ENCODE measurements at regions not wholly inside any gene's neighbourhood (a gene's known extent, or its start where the extent isn't known, plus 50 kb on each side); places are given as distances from the start of the nearest gene placed in this dataset.

GRCh38 chr3:154955907-154956533 is 124.1 kb upstream of the MME start:
- TF ChIP-seq CTCF (IDR thresholded peaks at IDR 0.05; ENCODE audit: unreplicated experiment): no peak
- Mint-ChIP-seq H3K9me3 (ENCODE audit: unreplicated experiment) (no peaks in the 10 kb centered on the region), H3K36me3 (ENCODE audit: low read depth, unreplicated experiment) (no peaks in the 10 kb centered on the region), H3K4me1 (ENCODE audit: unreplicated experiment) (no peaks in the 10 kb centered on the region), H3K27ac (ENCODE audit: unreplicated experiment) (no peak overlapping the region), H3K4me3 (ENCODE audit: unreplicated experiment) (no peak overlapping the region), H3K27me3 (ENCODE audit: unreplicated experiment) (no peaks in the 10 kb centered on the region)
- DNase-seq (ENCODE audit: low spot score): no peak

GRCh38 chr3:154954757-154955156 is 125.4 kb upstream of the MME start:
- no peak for TF ChIP-seq CTCF (IDR thresholded peaks at IDR 0.05; ENCODE audit: unreplicated experiment)
- Mint-ChIP-seq H3K4me3 (ENCODE audit: unreplicated experiment) (no peak overlapping the region), H3K27ac (ENCODE audit: unreplicated experiment) (no peak overlapping the region), H3K27me3 (ENCODE audit: unreplicated experiment) (no peaks in the 10 kb centered on the region), H3K36me3 (ENCODE audit: low read depth, unreplicated experiment) (no peaks in the 10 kb centered on the region), H3K9me3 (ENCODE audit: unreplicated experiment) (no peaks in the 10 kb centered on the region), H3K4me1 (ENCODE audit: unreplicated experiment) (no peaks in the 10 kb centered on the region)
- DNase-seq (ENCODE audit: low spot score): no peak

GRCh38 chr3:154953538-154953937 is 126.6 kb upstream of the MME start:
- Mint-ChIP-seq H3K36me3 (ENCODE audit: low read depth, unreplicated experiment) (no peaks in the 10 kb centered on the region), H3K9me3 (ENCODE audit: unreplicated experiment) (no peaks in the 10 kb centered on the region), H3K27ac (ENCODE audit: unreplicated experiment) (no peak overlapping the region), H3K27me3 (ENCODE audit: unreplicated experiment) (no peaks in the 10 kb centered on the region), H3K4me1 (ENCODE audit: unreplicated experiment) (no peaks in the 10 kb centered on the region), H3K4me3 (ENCODE audit: unreplicated experiment) (no peak overlapping the region)
- TF ChIP-seq CTCF (IDR thresholded peaks at IDR 0.05; ENCODE audit: unreplicated experiment): no peak
- DNase-seq (ENCODE audit: low spot score): no peak

- TF ChIP-seq CTCF (IDR thresholded peaks at IDR 0.05; ENCODE audit: unreplicated experiment): no peak
- no peak overlapping the region for H3K4me3 Mint-ChIP-seq (ENCODE audit: unreplicated experiment)
- no peaks in the 10 kb centered on the region for H3K27me3 Mint-ChIP-seq (ENCODE audit: unreplicated experiment)
- H3K4me1 Mint-ChIP-seq (ENCODE audit: unreplicated experiment): no peaks in the 10 kb centered on the region
- H3K27ac Mint-ChIP-seq (ENCODE audit: unreplicated experiment): no peak overlapping the region
- H3K9me3 Mint-ChIP-seq (ENCODE audit: unreplicated experiment): no peaks in the 10 kb centered on the region
- no peaks in the 10 kb centered on the region for H3K36me3 Mint-ChIP-seq (ENCODE audit: low read depth, unreplicated experiment)
- DNase-seq (ENCODE audit: low spot score): no peak
Observed at GRCh38 chr3:154952553-154952952, 127.6 kb upstream of the MME start.

GRCh38 chr3:154943981-154944380 is 136.1 kb upstream of the MME start:
- Mint-ChIP-seq H3K9me3 (ENCODE audit: unreplicated experiment) (no peaks in the 10 kb centered on the region), H3K36me3 (ENCODE audit: low read depth, unreplicated experiment) (no peaks in the 10 kb centered on the region), H3K4me1 (ENCODE audit: unreplicated experiment) (no peaks in the 10 kb centered on the region), H3K27ac (ENCODE audit: unreplicated experiment) (no peak overlapping the region), H3K4me3 (ENCODE audit: unreplicated experiment) (no peak overlapping the region), H3K27me3 (ENCODE audit: unreplicated experiment) (peaks cover 5% of the 10 kb centered on the region)
- TF ChIP-seq CTCF (IDR thresholded peaks at IDR 0.05; ENCODE audit: unreplicated experiment): no peak
- DNase-seq (ENCODE audit: low spot score): no peak

All from endothelial cell (in vitro differentiated cells).